Stimulated activated CD8-positive, alpha-beta memory T cell treated with anti-CD3 and anti-CD28 coated beads, Interleukin-2, amount 100 ng/mL, for 1 hour (primary cell): ENCODE measurements at regions not wholly inside any gene's neighbourhood (a gene's known extent, or its start where the extent isn't known, plus 50 kb on each side); places are given as distances from the start of the nearest gene placed in this dataset.
"Not testable (repeated sequence)": the region's sequence is repeated elsewhere in the genome, so short reads cannot be mapped to it uniquely, and the experiment has no call there.

Source experiments
- DNase-seq, 2 donors: peaks; one replicate each; pipeline ENCODE4 v3.0.0-alpha.2; 2020; ENCODE audit warnings: low read depth in 2 of 2

DNA sequence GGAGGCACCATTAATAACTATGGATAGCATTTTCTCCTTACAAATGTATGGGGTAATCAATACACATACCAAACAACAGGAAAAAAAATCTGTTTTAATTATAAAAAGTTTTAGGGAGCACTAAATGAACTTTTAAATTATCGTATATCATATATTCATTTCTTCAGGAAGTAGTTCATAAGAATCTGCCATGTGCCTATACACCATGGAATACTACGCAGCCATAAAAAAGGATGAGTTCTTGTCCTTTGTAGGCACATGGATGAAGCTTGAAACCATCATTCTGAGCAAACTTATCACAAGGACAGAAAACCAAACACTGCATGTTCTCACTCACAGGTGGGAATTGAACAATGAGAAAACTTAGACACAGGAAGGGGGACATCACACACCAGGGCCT is 162.1 kb upstream of the RASA1 start:
- no peak for DNase-seq

DNA sequence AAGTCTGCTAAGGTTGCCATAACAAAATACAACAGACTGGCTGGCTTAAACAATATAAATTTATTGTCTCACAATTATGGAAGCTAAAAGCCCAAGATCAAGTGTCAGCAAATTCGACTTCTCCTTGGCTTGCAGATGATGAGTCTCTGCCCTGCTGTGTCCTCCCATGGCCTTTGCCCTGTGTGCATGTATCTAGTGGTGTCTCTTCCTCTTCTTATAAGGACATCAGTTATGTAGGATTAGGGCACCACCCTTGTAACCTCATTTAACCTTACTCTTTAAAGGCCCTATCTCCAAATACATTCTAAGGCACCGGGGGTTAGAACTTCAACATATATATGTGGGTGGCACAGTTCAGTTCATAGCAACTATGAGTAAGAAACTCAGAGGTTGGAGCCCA is 157.9 kb upstream of the RASA1 start:
- DNase-seq: no peak

DNA sequence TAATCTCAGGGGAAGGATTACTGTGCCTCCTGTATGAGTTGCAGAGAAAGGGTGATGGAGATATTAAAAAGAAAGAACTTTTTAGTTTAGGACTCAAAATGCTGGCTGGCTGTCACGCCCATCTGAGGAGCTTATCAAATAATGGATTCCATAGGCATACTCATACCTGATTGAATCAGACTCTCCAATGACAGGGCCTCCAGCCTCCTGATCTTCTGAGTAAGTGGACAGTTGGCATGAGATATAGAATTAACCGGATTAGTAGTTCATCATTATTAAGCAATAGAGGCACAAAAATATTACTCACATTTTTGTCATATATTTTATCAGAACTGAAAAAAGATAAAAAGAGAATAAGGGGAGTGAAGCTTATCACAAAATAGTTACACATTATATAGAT is 157.0 kb upstream of the RASA1 start:
- no peak for DNase-seq

DNA sequence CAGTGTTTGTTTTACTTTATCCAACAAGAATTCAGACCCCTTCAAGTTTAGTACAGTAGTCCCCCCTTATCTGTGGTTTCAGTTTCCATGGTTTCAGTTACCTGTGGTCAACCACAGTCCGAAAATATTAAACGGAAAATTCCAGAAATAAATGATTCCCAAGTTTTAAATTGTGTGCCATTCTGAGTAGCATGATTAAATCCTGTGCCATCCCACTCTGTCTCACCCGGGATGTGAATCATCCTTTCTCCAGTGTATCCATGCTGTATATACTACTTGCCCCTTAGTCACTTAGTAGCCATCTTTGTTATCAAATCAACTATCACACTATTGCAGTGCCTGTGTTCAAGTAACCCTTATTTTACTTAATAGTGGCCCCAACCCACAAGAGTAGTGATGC is 153.8 kb upstream of the RASA1 start:
- no peak for DNase-seq

DNA sequence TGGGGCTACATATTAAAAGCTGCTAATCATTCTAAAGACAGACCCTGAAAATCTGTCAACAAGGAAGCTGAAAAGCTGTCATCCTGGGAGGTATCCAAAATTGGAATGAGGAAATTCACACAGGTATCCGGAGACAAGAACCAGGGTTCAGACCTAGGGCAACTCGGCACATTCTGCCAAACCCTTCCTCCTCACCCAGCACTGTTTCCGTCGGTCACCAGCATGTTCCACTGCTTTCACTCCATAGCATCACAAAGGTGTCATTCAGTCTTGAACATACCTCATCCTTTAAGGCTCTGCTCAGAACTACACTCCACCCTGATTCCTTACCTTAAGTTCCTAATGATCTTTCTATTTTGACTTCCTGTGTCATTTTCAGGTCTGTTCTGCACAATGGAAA is 153.1 kb upstream of the RASA1 start:
- DNase-seq: no peak

DNA sequence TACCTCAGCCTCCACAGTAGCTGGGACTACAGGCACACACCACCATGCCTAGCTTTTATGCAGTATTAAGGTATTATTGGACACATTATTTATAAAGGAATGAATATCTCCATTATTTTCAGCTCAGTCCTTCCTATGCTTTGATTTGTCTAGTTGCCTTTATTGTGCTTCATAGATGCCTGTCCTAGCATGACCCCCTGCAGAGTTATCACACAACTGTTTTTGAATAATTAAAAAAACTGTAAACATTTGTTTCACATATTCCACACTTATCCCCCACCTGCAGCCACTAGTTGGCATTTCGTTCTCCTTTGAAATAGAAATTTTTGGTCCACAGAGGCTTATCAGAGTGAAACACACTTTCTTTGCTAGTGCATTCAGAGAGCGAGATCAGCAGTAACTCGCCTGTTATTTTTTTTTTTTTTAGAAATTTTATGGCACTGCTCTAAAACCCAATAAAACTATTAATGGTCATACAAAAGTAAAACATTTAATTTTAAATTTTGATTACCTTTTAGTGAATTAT is 151.8 kb upstream of the RASA1 start:
- DNase-seq: no peak

DNA sequence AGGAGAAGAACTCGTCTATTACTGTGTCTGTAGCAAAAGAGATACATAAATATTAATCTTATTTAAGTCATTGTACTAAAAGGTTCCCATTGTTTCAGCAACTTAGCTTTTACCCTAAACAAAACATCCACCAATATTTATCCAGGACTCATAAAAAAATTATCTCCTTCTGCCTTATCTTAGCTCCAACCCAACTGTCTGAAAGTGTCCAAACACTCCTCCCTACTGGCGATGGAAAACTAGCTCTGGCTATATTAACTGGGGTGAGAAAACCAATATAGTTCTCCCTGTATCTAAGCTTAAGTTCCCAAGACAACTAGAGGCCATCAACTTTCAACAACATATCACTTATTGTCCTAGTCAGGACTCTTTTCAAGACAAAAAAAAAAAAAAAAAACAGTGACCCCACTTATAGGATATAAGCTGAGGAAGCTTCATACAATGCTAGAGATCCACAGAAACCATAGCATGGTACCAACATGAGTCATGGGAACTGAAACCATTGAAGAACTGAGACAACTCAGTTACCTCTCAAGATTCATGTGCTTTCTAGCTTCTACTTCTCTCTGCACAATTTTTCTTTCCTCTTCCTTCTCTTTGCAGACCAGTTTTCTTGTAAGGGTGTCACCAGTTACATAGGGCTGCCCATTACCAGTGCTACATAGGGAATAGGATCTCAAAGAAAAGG is 150.7 kb upstream of the RASA1 start:
- no peak for DNase-seq

DNA sequence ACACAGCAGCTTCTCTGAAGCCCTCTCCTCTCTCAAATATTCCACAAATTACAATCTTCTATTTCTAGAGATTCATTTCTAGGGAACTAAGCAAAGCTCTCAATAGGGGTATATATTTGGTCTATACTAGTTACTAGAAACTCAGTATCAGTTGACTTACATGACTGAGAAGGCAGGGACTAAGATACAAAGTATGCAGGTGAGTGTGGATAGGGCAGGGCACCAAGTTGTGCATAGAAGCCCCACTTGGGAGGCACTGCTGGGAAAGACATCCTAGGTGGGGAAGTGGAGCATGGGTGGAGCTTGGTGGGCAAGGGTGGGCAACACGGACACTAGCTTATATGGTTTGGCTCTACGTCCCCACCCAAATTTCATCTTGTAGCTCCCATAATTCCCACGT is 148.1 kb upstream of the RASA1 start:
- DNase-seq: no peak

DNA sequence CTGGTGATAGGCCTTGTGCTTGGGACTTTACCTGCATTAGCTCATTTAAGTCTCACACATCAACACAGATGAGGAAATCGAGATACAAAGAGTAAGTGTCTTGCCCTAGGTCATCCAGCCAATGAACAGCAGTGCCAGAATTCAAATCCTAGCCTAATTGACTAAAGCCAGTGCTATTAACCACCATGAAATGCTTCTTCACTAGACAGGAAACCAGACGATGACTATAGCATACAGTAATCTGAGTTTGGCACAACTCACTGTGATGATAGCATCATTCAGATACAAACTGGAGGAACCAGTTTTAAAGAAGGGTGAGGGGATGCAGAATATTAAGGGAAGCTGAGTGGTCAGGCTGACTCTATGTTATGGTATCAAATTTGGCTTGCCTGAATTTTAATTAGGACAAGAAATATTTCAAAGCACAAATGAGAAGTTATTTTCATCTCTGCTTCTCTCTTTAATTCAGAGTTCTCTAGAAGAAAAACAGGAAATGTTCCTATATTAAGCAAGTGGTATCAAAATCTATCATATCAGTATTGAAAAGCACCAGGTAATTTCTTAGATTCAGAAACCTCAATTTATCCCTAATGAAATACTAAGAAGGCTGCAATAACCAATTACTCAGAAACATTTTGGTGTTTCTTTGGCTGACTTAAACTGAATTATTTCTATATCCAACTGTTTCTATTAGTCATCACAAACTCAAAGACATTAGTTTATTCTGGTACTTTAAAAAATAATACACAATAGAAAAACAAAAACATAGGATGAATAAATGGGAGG is 147.0 kb upstream of the RASA1 start:
- no peak for DNase-seq

DNA sequence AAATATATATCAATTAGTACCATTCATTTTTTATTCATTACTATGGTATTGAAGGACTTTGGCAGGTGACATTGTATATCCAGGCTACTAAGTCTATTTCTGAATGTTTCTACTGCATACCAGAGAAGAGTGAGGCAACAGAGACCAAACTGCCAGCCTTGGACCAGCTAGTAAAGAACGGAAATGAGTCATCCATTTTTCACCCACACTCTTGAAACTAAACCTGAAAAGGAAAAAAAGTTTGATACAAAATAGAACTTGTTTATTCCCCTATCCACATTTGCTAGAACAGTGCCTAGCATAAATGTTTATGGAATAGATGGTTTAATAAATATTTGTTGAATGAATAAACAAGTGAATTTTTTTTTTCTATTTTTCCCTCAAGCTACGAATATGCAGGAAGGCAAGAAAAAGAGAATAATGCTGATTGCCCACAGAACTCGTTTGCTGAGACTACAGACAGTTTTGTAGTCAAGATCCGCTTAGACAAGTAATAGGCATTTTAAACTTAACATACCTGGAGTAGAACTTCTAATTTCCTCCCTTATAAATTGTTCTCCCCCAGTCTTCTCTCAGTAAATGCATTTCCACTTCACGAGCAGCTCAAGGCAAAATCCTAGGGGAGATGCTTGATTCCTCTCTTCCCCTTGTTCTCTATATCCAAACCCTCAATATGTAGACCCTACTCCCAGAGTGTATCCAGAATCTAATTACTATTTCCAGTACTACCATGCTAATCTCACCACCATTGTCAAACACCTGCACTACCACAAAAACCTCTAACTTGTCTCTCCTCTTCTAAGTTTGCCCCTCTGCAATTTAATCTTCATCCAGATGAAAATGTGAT is 146.2 kb upstream of the RASA1 start:
- no peak for DNase-seq

DNA sequence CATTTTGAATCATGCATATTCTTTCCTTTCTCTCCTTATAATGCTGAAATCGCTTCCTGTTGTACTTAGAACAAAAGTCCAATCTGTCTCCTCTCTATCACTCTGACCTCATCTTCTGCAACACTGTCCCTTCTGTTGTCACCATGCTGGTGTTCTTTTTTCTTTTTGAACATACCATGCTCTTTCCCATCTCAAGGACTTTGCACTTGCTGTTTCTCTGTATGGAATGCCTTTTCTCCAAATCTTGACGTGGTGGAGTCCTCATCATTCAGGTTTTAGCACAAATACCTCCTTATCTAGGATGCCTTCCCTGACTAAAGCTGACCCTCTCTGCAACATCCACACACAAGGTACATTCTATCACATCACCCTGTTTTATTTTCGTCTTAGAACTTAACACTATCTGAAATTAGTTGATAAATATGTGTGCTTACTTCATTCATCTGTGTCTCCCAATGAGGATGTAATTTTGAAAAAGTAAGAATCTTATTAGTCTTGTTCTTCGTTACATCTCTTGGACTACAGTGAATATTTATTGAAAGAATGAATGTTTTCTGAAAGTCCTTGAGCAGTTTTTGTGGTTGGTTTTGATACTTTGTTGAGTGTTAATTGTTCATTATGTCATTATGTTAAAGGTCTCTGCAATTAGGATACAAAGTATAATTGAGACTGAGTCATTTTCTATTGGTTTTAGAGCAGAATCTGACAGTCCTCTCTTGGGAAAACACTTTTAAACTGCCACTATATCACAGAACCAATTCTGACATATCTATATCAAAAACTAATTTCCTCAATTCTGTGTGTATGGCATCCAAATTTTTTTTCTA is 145.3 kb upstream of the RASA1 start:
- no peak for DNase-seq

DNA sequence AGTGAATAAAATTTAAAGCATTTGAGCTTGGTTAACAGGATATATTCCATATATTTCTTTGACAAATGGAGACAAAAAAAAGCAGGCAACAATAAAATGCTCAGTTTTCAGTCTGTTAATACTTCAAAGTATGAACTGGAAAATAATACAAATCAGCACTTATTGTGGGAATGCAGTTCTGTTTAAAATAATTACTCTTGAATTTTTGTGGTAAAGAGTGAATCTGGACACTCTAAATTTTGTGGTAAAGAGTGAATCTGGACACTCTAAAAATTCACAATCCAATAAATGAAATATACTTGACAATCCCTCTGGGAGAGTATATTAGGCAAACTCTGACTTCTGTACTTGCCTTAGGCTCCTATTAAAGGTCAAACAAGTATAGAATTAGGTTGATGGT is 141.9 kb upstream of the RASA1 start:
- no peak for DNase-seq

DNA sequence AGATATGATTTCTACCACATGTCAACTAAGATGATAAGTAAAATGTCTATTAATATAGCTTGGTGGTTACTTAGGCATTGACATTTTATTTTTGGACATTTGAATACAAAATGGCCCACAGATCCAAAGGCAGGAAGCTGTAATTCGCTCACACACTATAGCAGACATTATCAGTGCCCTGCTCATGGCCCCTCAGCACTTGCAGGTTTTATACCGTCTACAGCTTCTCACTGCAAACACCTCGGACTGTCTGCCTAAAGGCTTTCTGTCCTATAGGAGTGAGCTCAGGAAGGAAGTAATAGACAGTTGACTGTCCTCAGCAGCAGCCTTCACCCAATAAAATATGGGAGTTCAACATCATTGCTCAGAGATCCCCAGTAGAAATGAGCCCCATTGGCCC is 140.8 kb upstream of the RASA1 start:
- DNase-seq: no peak

DNA sequence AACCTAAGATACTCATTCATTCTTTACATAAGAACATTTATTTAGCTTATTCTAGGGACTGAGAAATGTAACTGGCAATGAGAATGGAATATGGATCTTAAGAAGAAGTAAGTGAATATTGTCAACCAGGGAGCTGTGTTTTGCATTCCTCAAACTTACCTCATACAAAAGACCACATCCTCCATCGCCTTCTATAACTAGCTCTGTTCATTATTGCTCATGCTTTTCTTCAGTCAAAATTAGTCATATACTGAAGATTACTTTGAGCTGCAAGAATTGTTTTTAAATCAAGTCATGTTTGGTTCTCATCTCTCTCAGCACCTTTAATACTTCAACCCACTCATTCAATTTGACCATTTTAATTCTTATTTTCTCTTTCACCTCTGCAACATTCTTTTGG is 140.3 kb upstream of the RASA1 start:
- DNase-seq: no peak

DNA sequence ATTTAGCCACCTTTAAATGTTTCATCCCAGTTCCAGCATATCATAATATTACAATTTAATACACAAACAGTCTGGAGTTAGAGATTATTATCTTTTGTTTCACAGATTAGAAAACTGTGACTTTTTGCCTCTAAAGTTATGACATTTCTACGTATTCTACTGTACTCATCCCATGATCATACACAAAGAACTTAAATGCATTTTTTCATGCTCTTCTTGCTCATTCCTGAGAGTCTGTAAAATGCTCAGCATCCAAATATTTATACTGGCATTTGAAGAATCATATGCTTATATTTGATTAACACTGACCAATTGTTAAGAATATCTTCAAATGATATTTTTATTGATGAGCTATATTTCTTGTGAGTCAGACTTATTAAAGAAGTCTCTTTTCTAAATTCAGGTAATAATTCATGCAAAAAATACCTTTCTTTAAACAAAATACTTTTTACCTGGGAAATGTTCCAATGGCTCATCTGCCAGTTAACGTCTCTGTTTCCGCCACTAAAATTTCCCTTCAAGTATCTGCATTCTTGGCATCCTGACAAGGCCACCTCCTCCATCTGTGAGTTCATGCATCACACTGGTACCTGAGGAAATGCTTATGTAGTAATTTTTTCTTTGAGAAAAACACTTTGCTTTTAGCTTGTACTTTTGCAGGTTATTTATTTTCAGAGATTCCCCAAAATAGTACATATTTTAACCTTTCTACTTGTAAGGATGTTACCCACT is 139.6 kb upstream of the RASA1 start:
- DNase-seq: no peak

DNA sequence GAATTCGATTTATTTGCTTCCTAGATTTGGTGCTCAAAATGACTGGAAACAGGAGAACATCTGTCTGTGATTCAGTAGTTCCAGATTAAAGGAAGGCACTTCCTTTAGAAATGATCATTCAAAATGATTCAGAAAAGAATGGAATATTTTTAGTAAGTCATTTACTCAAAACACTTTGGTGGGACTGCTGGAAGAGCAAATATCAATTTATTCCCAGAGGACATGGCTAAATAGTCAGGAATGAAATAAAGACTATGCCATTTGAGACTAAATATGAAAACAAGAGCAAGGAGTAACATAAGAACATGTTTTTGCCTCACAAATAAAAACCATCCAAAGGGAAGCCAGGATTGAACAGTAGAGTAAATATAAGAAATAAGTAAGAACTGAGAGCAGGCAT is 138.6 kb upstream of the RASA1 start:
- DNase-seq: no peak

DNA sequence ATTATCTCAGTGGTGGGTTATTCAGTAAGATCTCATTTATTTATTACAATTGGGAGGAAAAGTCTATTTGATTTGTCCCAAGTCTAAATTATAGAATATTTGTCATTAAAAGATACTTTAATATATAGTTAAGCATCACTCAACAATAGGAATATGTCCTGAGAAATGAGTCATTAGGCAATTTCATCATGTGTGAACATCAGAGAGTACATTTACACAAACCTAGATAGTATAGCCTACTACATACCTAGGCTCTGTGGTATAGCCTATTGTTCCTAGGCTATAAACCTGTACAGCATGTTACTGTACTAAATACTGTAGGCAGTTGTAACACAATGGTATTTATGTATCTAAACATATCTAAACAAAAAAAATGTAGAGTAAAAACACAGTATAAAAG is 135.0 kb upstream of the RASA1 start:
- DNase-seq: no peak

DNA sequence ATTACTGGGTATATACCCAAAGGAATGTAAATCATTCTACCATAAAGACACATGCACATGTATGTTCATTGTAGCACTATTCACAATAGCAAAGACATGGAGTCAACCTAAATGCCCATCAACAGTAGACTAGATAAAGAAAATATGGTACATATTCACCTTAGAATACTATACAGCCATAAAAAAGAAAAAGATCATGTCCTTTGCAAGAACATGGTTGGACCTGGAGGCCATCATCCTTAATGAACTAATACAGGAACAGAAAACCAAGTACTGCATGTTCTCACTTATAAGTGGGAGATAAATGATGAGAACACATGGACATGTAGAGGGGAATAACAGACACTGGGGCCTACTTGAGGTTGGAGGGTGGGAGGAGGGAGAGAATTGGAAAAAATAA is 133.2 kb upstream of the RASA1 start:
- DNase-seq: not testable (repeated sequence)

DNA sequence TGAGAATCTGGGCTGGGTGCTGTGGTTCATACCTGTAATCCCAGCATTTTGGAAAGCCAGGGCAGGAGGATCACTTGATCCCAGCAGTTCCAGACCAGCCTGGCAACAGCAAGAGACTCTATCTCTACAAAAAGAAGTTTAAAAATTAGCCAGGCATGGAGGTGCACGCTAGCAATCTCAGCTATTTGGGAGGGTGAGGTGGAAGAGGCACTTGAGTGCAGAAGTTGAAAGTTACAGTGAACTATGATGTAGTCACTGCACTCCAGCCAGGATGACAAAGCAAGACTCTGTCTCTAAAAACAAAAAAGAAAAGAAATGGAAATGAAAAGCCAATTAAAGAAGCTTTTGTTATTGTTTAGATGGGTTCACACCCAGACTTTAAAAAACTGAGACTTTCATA is 131.6 kb upstream of the RASA1 start:
- DNase-seq: no peak

DNA sequence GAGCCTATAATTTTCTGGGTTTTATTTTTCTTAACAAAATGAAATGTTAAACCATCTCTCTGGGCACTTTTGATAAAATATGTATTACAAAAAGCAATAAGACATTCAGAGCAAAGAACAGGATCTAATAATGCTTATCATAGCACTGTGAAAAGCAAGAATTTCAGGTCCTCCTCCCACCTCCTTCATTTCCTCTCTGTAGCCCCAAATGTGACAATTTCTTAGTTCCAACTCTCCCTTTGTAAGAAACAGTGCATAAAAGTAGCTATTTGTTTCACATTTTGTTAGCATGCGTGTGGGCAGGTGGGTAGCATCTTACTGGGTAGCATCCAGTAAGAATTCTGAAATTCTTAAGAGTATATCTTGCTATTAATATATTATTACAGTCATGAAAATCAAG is 130.9 kb upstream of the RASA1 start:
- no peak for DNase-seq

DNA sequence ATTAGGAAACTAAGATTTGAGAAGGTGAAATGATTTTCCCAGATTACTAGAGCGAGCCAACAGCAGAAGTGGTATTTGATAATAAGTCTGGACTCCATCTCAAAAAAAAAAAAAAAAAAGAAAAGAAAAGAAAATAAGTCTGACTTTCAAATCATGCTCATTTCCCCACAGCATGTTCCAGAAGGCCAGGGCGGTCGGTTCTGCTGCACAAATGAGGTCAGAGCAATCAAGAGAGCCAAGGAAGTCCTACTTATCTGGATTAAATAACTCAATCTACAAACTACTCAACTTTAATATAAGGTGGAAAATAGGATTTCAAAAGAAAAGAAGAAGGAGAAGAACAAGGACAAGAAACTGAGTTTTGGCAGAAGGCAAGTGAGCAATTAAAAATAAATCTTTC is 130.4 kb upstream of the RASA1 start:
- no peak for DNase-seq
